ENCODE measurements at regions not wholly inside any gene's neighbourhood (a gene's known extent, or its start where the extent isn't known, plus 50 kb on each side); places are given as distances from the start of the nearest gene placed in this dataset.

- Histone ChIP-seq H3K36me3 (ENCODE audit: control insufficient read depth in 1 of 2, insufficient read depth in 2 of 2, low read length in 2 of 2) (no peaks in the 10 kb centered on the region), H3K9ac (ENCODE audit: low read length) (no peak overlapping the region), H3K4me2 (ENCODE audit: low read length) (no peak overlapping the region), H2AFZ (ENCODE audit: low read depth, low read length, poor library complexity, severe bottlenecking) (no peak overlapping the region), H3K9me2 (ENCODE audit: insufficient read depth) (no peaks in the 10 kb centered on the region), H3K9me3 (ENCODE audit: control insufficient read depth in 1 of 2, insufficient read depth in 1 of 2, low read depth in 1 of 2, low read length in 2 of 2) (peaks cover 0 to 4% of the 10 kb centered on the region in 2 experiments; a peak in 1 of 4 replicates), H3K4me3 (replicated peaks in 1 of 2; ENCODE audit: low read depth in 1 of 2, low read length in 2 of 2) (no peak overlapping the region), H3K27ac (ENCODE audit: low read depth, low read length) (no peak overlapping the region), H4K20me1 (ENCODE audit: insufficient read depth) (no peaks in the 10 kb centered on the region), H3K79me2 (ENCODE audit: insufficient read depth, low read length) (no peaks in the 10 kb centered on the region), H3K27me3 (ENCODE audit: insufficient read depth, low read length) (no peaks in the 10 kb centered on the region), H3K4me1 (ENCODE audit: control insufficient read depth in 1 of 2, insufficient read depth in 2 of 2, low read length in 2 of 2) (no peaks in the 10 kb centered on the region)
- DNase-seq (ENCODE audit: low read depth, low spot score), result no peak
- no peak for ATAC-seq
- intact Hi-C loops (cut with micrococcal nuclease), result no loop called here
- TF ChIP-seq EZH2 (IDR thresholded peaks at IDR 0.05) (no peak), ZFX (IDR thresholded peaks at IDR 0.05) (no peak), EZH2phosphoT487 (IDR thresholded peaks at IDR 0.05; ENCODE audit: borderline replicate concordance) (no peak), REST (IDR thresholded peaks at IDR 0.05; ENCODE audit: low read depth) (no peak), SIN3A (IDR thresholded peaks at IDR 0.05; ENCODE audit: low read depth) (no peak), POLR2AphosphoS5 (IDR thresholded peaks at IDR 0.05; ENCODE audit: low read depth, low read length) (no peak), RAD21 (IDR thresholded peaks at IDR 0.05; ENCODE audit: low read depth) (no peak), SP1 (IDR thresholded peaks at IDR 0.05; ENCODE audit: low read depth) (no peak), ELF1 (IDR thresholded peaks at IDR 0.05; ENCODE audit: borderline replicate concordance, low read depth) (no peak), CBX3 (IDR thresholded peaks at IDR 0.05; ENCODE audit: low read depth) (no peak), TCF7L2 (IDR thresholded peaks at IDR 0.05; ENCODE audit: borderline replicate concordance, extremely low read depth, insufficient read depth, insufficient read length) (no peak), CEBPB (IDR thresholded peaks at IDR 0.05; ENCODE audit: low read depth) (no peak), JUND (IDR thresholded peaks at IDR 0.05) (no peak)
- TF ChIP-seq, protein P1, sequence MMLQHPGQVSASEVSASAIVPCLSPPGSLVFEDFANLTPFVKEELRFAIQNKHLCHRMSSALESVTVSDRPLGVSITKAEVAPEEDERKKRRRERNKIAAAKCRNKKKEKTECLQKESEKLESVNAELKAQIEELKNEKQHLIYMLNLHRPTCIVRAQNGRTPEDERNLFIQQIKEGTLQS (IDR thresholded peaks at IDR 0.05), result no peak
- TF ChIP-seq, protein P2, sequence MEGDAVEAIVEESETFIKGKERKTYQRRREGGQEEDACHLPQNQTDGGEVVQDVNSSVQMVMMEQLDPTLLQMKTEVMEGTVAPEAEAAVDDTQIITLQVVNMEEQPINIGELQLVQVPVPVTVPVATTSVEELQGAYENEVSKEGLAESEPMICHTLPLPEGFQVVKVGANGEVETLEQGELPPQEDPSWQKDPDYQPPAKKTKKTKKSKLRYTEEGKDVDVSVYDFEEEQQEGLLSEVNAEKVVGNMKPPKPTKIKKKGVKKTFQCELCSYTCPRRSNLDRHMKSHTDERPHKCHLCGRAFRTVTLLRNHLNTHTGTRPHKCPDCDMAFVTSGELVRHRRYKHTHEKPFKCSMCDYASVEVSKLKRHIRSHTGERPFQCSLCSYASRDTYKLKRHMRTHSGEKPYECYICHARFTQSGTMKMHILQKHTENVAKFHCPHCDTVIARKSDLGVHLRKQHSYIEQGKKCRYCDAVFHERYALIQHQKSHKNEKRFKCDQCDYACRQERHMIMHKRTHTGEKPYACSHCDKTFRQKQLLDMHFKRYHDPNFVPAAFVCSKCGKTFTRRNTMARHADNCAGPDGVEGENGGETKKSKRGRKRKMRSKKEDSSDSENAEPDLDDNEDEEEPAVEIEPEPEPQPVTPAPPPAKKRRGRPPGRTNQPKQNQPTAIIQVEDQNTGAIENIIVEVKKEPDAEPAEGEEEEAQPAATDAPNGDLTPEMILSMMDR (IDR thresholded peaks at IDR 0.05 in 2 of 3, conservative IDR thresholded peaks at IDR 0.05 in 1 of 3; ENCODE audit: borderline replicate concordance in 1 of 3, insufficient read depth in 1 of 3, low read depth in 2 of 3, low read length in 2 of 3), result no peak
- TF ChIP-seq, protein P3, sequence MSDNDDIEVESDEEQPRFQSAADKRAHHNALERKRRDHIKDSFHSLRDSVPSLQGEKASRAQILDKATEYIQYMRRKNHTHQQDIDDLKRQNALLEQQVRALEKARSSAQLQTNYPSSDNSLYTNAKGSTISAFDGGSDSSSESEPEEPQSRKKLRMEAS (IDR thresholded peaks at IDR 0.05), result no peak
- ChIA-PET RAD21 (ENCODE audit: low non-redundant PET in 1 of 2, low total read pairs in 2 of 2, uncharacterized antibody in 2 of 2, unreplicated experiment in 2 of 2) (no interaction called here), CTCF (no interaction called here), POLR2A (no interaction called here)
- BruUV-seq (replicated peaks), result no TSS peak
These were observed 53.5 kb upstream of the WASF3 start for GRCh38 chr13:26503826-26504594.
